SHP77 (cell line): ENCODE measurements at regions not wholly inside any gene's neighbourhood (a gene's known extent, or its start where the extent isn't known, plus 50 kb on each side); places are given as distances from the start of the nearest gene placed in this dataset.
"Not testable (repeated sequence)": the region's sequence is repeated elsewhere in the genome, so short reads cannot be mapped to it uniquely, and the experiment has no call there.

ENCODE experiments used
- DNase-seq, 2 experiments: peaks; one replicate each; lab custom pipeline; 2025; lab: John Stamatoyannopoulos, UW

GRCh38 chr2:146978577-146979555 lies 866.0 kb upstream of the ACVR2A start:
- DNase-seq, result no peak

GRCh38 chr2:146970981-146971380 lies 873.8 kb upstream of the ACVR2A start:
- not testable (repeated sequence) for DNase-seq

GRCh38 chr2:146969703-146970102 lies 875.1 kb upstream of the ACVR2A start:
- DNase-seq, result not testable (repeated sequence)

- no peak for DNase-seq
Measured at GRCh38 chr2:146964494-146964893, 880.3 kb upstream of the ACVR2A start.

- DNase-seq, result no peak
Measured at GRCh38 chr2:146954544-146954943, 890.3 kb upstream of the ACVR2A start.

- DNase-seq, result no peak
Measured at GRCh38 chr2:146952696-146953095, 892.1 kb upstream of the ACVR2A start.

- DNase-seq, result no peak
Measured at GRCh38 chr2:146950911-146951310, 893.9 kb upstream of the ACVR2A start.

- DNase-seq, result no peak
Measured at GRCh38 chr2:146950361-146950760, 894.5 kb upstream of the ACVR2A start.

GRCh38 chr2:146949400-146949799 lies 895.4 kb upstream of the ACVR2A start:
- no peak for DNase-seq

- no peak for DNase-seq
Measured at GRCh38 chr2:146944601-146945000, 900.2 kb upstream of the ACVR2A start.

- no peak for DNase-seq
Measured at GRCh38 chr2:146939991-146940685, 904.7 kb upstream of the ACVR2A start.

GRCh38 chr2:146934921-146935320 lies 909.9 kb upstream of the ACVR2A start:
- DNase-seq, result no peak

GRCh38 chr2:146931109-146931508 lies 913.7 kb upstream of the ACVR2A start:
- no peak for DNase-seq

GRCh38 chr2:146927080-146927711 lies 917.6 kb upstream of the ACVR2A start:
- DNase-seq, result peak; percentile 0 to 29

GRCh38 chr2:146918280-146918679 lies 926.5 kb upstream of the ACVR2A start:
- DNase-seq, result no peak

- DNase-seq, result no peak
Measured at GRCh38 chr2:146917431-146918042, 927.3 kb upstream of the ACVR2A start.

GRCh38 chr2:146916914-146917313 lies 927.9 kb upstream of the ACVR2A start:
- DNase-seq, result no peak

- no peak for DNase-seq
Measured at GRCh38 chr2:146913476-146913875, 931.4 kb upstream of the ACVR2A start.

- no peak for DNase-seq
Measured at GRCh38 chr2:146912536-146912935, 932.3 kb upstream of the ACVR2A start.

GRCh38 chr2:146908776-146909175 lies 936.1 kb upstream of the ACVR2A start:
- DNase-seq, result no peak

- DNase-seq, result no peak
Measured at GRCh38 chr2:146898083-146898482, 946.7 kb upstream of the ACVR2A start.

- DNase-seq, result no peak
Measured at GRCh38 chr2:146894514-146894913, 950.3 kb upstream of the ACVR2A start.
